HepG2 (cell line): ENCODE measurements at regions not wholly inside any gene's neighbourhood (a gene's known extent, or its start where the extent isn't known, plus 50 kb on each side); places are given as distances from the start of the nearest gene placed in this dataset.
A peak's percentile ranks its signal among the peaks of the same experiment; 100 is the strongest.

ENCODE experiments used
- ATAC-seq: fragments of 200-7000 bp; cut with Tn5 transposase; 3 replicates; pipeline ENCODE4 v1.9.1; 2020; ENCODE audit warnings: mild to moderate bottlenecking, moderate library complexity
- BruUV-seq: library from RNA; stranded (reverse); fragments of 400-500 nt; replicated peaks from 2 replicates; lab custom pipeline; 2021; lab: Mats Ljungman, UMichigan
- CTCF ChIA-PET: fragments of 300-600 bp; formaldehyde crosslinking; extraction: SDS; loops from one replicate; lab custom pipeline; 2021; ENCODE audit warnings: low total read pairs, inconsistent platforms, low intra/inter-chr PET ratio; lab: Yijun Ruan, JAX
- POLR2A ChIA-PET: fragments of 350-600 bp; sonication (Branson Sonifier 250); formaldehyde crosslinking; loops from one replicate; lab custom pipeline; 2020; ENCODE audit warnings: antibody characterized with exemption, inconsistent platforms; lab: Yijun Ruan, JAX
- DNase-seq: peaks from one replicate; pipeline ENCODE4 v3.0.0-alpha.2; 2015; ENCODE audit warnings: low spot score
- FAIRE-seq: peaks from 3 replicates; lab custom pipeline; 2011; peaks lifted over from hg19 to GRCh38; lab: Jason Lieb, UNC
- H2AFZ ChIP-seq: one replicate; pipeline ENCODE4 v1.6.1; 2011; ENCODE audit warnings: low read length, inconsistent platforms
- H3K27ac ChIP-seq: fragments of 300-600 bp; 3 replicates; pipeline ENCODE4 v1.8.0; 2011; ENCODE audit warnings: mixed run types, mild to moderate bottlenecking, mixed read lengths, low read length, inconsistent platforms; ENCODE audit not compliant: insufficient read depth; ENCODE audit errors: extremely low read length
- H3K27me3 ChIP-seq, 2 experiments: fragments of 200-600 bp in 1 of 2; 2 replicates in 1 of 2; 3 replicates in 1 of 2; pipeline versions ENCODE4 v1.6.0 to v1.8.0; 2011; ENCODE audit warnings: low read length in 2 of 2, mild to moderate bottlenecking in 2 of 2, moderate library complexity in 2 of 2, inconsistent platforms in 1 of 2; ENCODE audit not compliant: insufficient read depth in 2 of 2, control insufficient read depth in 1 of 2
- H3K36me3 ChIP-seq, 2 experiments: fragments of 200-600 bp in 1 of 2; replicated peaks in 1 of 2; 2 replicates in 1 of 2; 3 replicates in 1 of 2; pipeline versions ENCODE4 v1.5.1 to v1.8.0; 2011; ENCODE audit warnings: low read length in 2 of 2, inconsistent platforms in 1 of 2; ENCODE audit not compliant: insufficient read depth in 2 of 2, control insufficient read depth in 1 of 2
- H3K4me1 ChIP-seq: 2 replicates; pipeline ENCODE4 v1.5.1; 2012; ENCODE audit warnings: low read length, inconsistent platforms; ENCODE audit not compliant: insufficient read depth
- H3K4me2 ChIP-seq: 2 replicates; pipeline ENCODE4 v1.6.0; 2011; ENCODE audit warnings: low read depth, low read length, inconsistent platforms
- H3K4me3 ChIP-seq, 3 experiments: fragments of 200-600 bp in 1 of 3; sonication (generic), shearing (Covaris generic) in 1 of 3; replicated peaks in 1 of 3; 2 replicates each; pipeline ENCODE4 v1.5.1; 2011 to 2016; ENCODE audit warnings: low read length in 3 of 3, inconsistent platforms in 2 of 3, low read depth in 2 of 3, mild to moderate bottlenecking in 2 of 3, control low read depth in 1 of 3, mixed read lengths in 1 of 3; ENCODE audit not compliant: insufficient read depth in 1 of 3
- H3K79me2 ChIP-seq: one replicate; pipeline ENCODE4 v1.6.1; 2011; ENCODE audit warnings: low read length, inconsistent platforms; ENCODE audit not compliant: insufficient read depth
- H3K9ac ChIP-seq: 2 replicates; pipeline ENCODE4 v1.6.0; 2011; ENCODE audit warnings: mild to moderate bottlenecking, low read depth, low read length, inconsistent platforms; ENCODE audit not compliant: insufficient read depth
- H3K9me3 ChIP-seq: 2 replicates; pipeline ENCODE4 v1.5.1; 2012; ENCODE audit warnings: mild to moderate bottlenecking, low read length
- H4K20me1 ChIP-seq: 2 replicates; pipeline ENCODE4 v1.6.0; 2011; ENCODE audit warnings: inconsistent platforms, mild to moderate bottlenecking, low read length, moderate library complexity; ENCODE audit not compliant: insufficient read depth
- CENPBD1 ChIP-seq: sonication (generic); formaldehyde crosslinking; IDR thresholded peaks from 2 replicates; pipeline ENCODE4 v1.8.0; 2022; ENCODE audit warnings: missing genetic modification reagents, low read depth, mild to moderate bottlenecking, borderline replicate concordance
- DNMT3B ChIP-seq: conservative IDR thresholded peaks from 2 replicates; pipeline ENCODE4 v1.6.1; 2016; ENCODE audit warnings: missing biosample characterization, control low read depth
- FLYWCH1 ChIP-seq: sonication (generic); formaldehyde crosslinking; IDR thresholded peaks from 2 replicates; pipeline ENCODE4 v1.8.1; 2023; ENCODE audit warnings: mild to moderate bottlenecking, missing genetic modification reagents
- RFX5 ChIP-seq: IDR thresholded peaks from 2 replicates; pipeline ENCODE4 v1.6.1; 2011; ENCODE audit warnings: low read depth, low read length, improper control_type of control experiment
- RNF2 ChIP-seq: fragments of 450-650 bp; conservative IDR thresholded peaks from 2 replicates; pipeline ENCODE4 v1.6.1; 2016; ENCODE audit warnings: low read depth
- RXRA ChIP-seq: sonication (generic); formaldehyde crosslinking; IDR thresholded peaks from 2 replicates; pipeline ENCODE4 v1.5.1; 2020; ENCODE audit warnings: missing genetic modification reagents
- STAT6 ChIP-seq: sonication (generic); formaldehyde crosslinking; IDR thresholded peaks from 2 replicates; pipeline ENCODE4 v1.4.0; 2020; ENCODE audit warnings: missing genetic modification reagents, mild to moderate bottlenecking, borderline replicate concordance
- U2AF1 ChIP-seq: fragments of 200-400 bp; formaldehyde crosslinking; optimal IDR thresholded peaks from 2 replicates; pipeline ENCODE3; 2017; ENCODE audit warnings: mild to moderate bottlenecking, low read depth, low read length
- ZBTB43 ChIP-seq: sonication (generic); formaldehyde crosslinking; conservative IDR thresholded peaks from 2 replicates; pipeline ENCODE4 v1.4.0; 2020; ENCODE audit warnings: missing genetic modification reagents
- ZFP41 ChIP-seq: sonication (generic); formaldehyde crosslinking; IDR thresholded peaks from 2 replicates; pipeline ENCODE4 v1.4.0; 2020; ENCODE audit warnings: mild to moderate bottlenecking, missing genetic modification reagents, borderline replicate concordance
- ZHX2 ChIP-seq, 2 experiments: sonication (generic) in 1 of 2; formaldehyde crosslinking in 1 of 2; IDR thresholded peaks; 2 replicates each; pipeline versions ENCODE4 v1.6.1 to v1.9.0; 2014 to 2022; ENCODE audit warnings: antibody characterized with exemption in 1 of 2, borderline replicate concordance in 1 of 2, inconsistent platforms in 1 of 2, low read depth in 1 of 2, missing genetic modification reagents in 1 of 2
- ZSCAN22 ChIP-seq: sonication (generic); formaldehyde crosslinking; IDR thresholded peaks from 2 replicates; pipeline ENCODE4 v1.4.0; 2020; ENCODE audit warnings: mild to moderate bottlenecking, missing genetic modification reagents
- WGBS: methylation state at CpG from one replicate; pipeline ENCODE4 v1.1.6; 2017; ENCODE audit warnings: low lambda C conversion rate; 5-methylcytosine and 5-hydroxymethylcytosine counted together
- in situ Hi-C: cut with HindIII; loops from 2 replicates; pipeline ENCODE4 v1.10.0; 2017; ENCODE audit warnings: low pct_unique_long_range_greater_than_20kb; ENCODE audit not compliant: extremely low pct_ligation_motif_present
- intact Hi-C: fragments of 100-400 bp; cut with micrococcal nuclease; formaldehyde crosslinking; loops from one replicate; pipeline ENCODE4 v1.10.0; 2022; ENCODE audit not compliant: unreplicated experiment

- no peak for TF ChIP-seq FLYWCH1
- no peak for TF ChIP-seq STAT6 (CRISPR knock-in tag)
Measured at GRCh38 chr1:121517586-121518230, 332.9 kb downstream of the SRGAP2C start (continued).

GRCh38 chr1:121518726-121519041 is 333.9 kb downstream of the SRGAP2C start:
- ChIA-PET CTCF (no interaction called here), POLR2A (interaction anchor here (0.8 to 2.6 kb wide), 4 partner anchors 9 to 68 kb away, joined by 3 to 64 read pairs (median 5); no protein-coding TSS in a partner anchor)
- no TSS peak for BruUV-seq
- peak overlapping the region; percentile 81 for H3K4me2 ChIP-seq
- ATAC-seq (no peak; the same call in 1 of the 3 replicates), DNase-seq (no peak), FAIRE-seq (no peak)
- peak overlapping the region; percentile 65 to 76 (median 75) for H3K4me3 ChIP-seq
- H4K20me1 ChIP-seq: no peaks in the 10 kb centered on the region
- peak overlapping the region; percentile 88 for H3K27ac ChIP-seq
- no peak overlapping the region for H2AFZ ChIP-seq
- no peaks in the 10 kb centered on the region for H3K36me3 ChIP-seq
- H3K4me1 ChIP-seq: peaks cover 60% of the 10 kb centered on the region
- peak overlapping the region; percentile 77 for H3K9ac ChIP-seq
- in situ Hi-C loops: no loop called here
- H3K27me3 ChIP-seq: no peaks in the 10 kb centered on the region
- 0 out of 2 replicates have a peak, but pooled peaks cover under 1% of the 10 kb centered on the region for H3K9me3 ChIP-seq
- peaks cover 2% of the 10 kb centered on the region for H3K79me2 ChIP-seq
- WGBS: 0% methylated on average over 5 of the region's 8 CpGs
- intact Hi-C loops: no loop called here
- TF ChIP-seq RFX5 (no peak), DNMT3B (no peak), CENPBD1 (CRISPR knock-in tag) (no peak), ZBTB43 (0 out of 2 replicates have a peak, but pooled peaks have one; percentile 29), ZSCAN22 (CRISPR knock-in tag) (no peak), ZFP41 (CRISPR knock-in tag) (no peak), RNF2 (no peak), U2AF1 (no peak), RXRA (CRISPR knock-in tag) (no peak), ZHX2 (IDR thresholded peaks at IDR 0.05; ENCODE audit: low read depth) (no peak), ZHX2 (CRISPR knock-in tag; IDR thresholded peaks at IDR 0.05; ENCODE audit: borderline replicate concordance) (no peak)
